GM19438 (cell line): ENCODE measurements at regions not wholly inside any gene's neighbourhood (a gene's known extent, or its start where the extent isn't known, plus 50 kb on each side); places are given as distances from the start of the nearest gene placed in this dataset.

Experiments used
- ATAC-seq: cut with Tn5 transposase; IDR thresholded peaks from one replicate; pipeline ENCODE4 v1.9.1; 2021; ENCODE audit warnings: low read depth; ENCODE audit not compliant: unreplicated experiment

GRCh38 chr5:88377705-88378656 is 109.3 kb upstream of the TMEM161B start:
- ATAC-seq: no peak

GRCh38 chr5:88377240-88377639 is 108.6 kb upstream of the TMEM161B start:
- no peak for ATAC-seq

- no peak for ATAC-seq
Observed at GRCh38 chr5:88376728-88377127, 108.1 kb upstream of the TMEM161B start.

- no peak for ATAC-seq
Observed at GRCh38 chr5:88374391-88374790, 105.7 kb upstream of the TMEM161B start.

- no peak for ATAC-seq
Observed at GRCh38 chr5:88370824-88371223, 102.2 kb upstream of the TMEM161B start.

- no peak for ATAC-seq
Observed at GRCh38 chr5:88368201-88368600, 99.6 kb upstream of the TMEM161B start.

GRCh38 chr5:88364991-88365390 is 96.3 kb upstream of the TMEM161B start:
- no peak for ATAC-seq

- no peak for ATAC-seq
Observed at GRCh38 chr5:88355490-88356050, 86.9 kb upstream of the TMEM161B start.

- no peak for ATAC-seq
Observed at GRCh38 chr5:88325868-88326267, 57.2 kb upstream of the TMEM161B start.

- ATAC-seq: no peak
Observed at GRCh38 chr5:88322785-88323184, 54.1 kb upstream of the TMEM161B start.
